ENCODE measurements at regions not wholly inside any gene's neighbourhood (a gene's known extent, or its start where the extent isn't known, plus 50 kb on each side); places are given as distances from the start of the nearest gene placed in this dataset.

DNA sequence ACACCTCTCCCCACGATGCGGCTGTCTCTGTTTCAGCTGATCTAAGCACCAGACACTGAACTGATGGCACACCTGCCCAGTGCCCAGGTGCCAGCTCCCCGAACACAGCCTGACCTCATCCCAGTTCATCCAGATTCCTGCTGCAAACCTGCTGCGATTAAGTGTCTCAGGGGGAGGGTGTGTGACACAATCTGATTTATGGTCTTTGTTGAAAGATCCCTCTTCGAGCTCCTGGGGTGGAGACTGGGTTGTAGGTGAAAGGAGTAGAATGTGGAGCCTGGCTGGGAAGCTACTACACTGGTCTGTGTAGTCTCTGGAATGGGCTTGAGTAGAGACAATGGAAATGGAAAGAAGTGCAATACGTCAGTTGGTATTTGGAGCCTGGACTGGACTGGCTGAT is 390.3 kb downstream of the SHANK2 start:
- no peak for DNase-seq

DNA sequence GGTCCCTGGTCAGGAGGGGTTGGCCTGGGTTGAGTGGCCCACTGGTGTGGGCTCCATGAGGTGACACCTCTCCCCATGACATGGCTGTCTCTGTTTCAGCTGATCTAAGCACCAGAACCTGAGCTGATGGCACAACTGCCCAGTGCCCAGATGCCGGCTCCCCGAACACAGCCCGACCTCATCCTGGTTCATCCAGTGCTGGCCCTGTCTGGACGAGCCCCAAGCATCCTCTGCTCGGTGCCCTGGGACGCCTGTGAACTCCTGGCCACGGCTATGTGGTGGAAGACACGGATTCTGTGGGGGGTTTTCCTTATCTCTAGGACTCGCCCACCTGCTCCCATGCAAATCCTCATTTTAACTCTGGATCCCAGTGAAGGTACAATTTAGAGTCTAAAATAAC is 389.2 kb downstream of the SHANK2 start:
- no peak for DNase-seq

DNA sequence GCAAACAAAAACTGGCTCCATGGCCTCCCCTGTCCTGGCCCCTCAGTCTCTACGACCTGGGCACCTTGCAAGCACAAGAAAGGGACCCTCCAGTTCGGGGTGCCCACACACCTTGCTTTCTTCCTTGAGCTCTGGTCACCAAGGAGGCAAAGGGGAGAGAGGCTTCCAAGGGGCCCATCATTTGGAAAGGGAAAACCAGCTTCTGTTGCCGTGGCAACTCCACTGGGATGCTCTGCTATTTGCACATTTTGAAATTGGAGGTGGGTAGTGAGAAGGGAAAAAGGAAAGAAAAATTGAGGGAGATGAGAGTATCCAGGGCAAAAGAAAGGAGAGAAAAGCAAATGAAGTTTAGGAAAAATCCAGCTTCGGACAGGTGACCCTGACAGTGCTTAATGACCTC is 388.4 kb downstream of the SHANK2 start:
- no peak for DNase-seq

GRCh38 chr11:70865356-70865755 is 387.0 kb downstream of the SHANK2 start:
- DNase-seq: no peak

- no peak for DNase-seq
Measured at GRCh38 chr11:70866834-70867233, 385.5 kb downstream of the SHANK2 start.

- DNase-seq: no peak
Measured at GRCh38 chr11:70867281-70868047, 384.9 kb downstream of the SHANK2 start.

DNA sequence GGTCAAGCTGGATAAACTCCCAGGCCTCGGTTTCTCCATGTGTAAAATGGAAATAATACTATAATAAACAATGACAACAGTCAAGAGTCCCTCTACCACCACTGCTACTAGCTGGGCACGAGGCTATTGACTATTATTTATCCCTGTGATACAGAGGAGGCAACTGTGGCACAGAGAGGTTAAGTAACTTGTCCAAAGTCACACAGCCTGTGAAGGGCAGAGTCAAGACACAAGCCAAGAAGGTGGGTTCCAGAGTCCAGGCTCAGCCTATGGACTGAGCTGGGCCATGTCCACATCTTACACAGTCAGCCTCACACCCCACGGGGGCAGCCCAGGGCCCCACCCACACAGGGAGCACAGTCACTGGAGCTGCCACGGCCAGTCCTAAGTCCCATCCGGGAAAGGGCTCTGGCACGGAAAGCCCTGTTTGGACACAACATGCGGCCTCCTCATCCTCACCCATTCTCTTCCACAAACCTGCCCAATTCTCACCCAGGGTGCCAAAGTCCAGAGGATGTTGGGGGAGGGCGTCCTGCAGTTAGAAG is 384.0 kb downstream of the SHANK2 start:
- no peak for DNase-seq

DNA sequence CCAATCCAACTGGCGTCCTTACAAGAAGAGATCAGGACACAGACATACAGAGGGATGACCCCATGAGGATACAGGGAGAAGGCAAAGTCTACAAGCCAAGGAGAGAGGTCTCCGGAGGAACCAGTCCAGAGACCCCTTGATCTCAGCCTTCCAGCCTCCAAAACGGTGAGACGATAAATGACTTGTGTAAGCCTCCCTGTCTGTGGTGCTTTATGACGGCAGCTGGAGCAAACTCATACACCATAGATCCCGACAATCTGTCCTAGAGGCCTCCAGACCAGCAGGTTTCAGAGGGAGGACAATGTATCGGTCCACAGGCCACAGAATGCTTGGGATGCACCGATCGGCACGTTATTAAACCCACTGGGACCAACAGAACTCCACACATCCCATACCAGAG is 383.3 kb downstream of the SHANK2 start:
- DNase-seq: no peak

- DNase-seq: no peak
Measured at GRCh38 chr11:70871881-70872280, 380.5 kb downstream of the SHANK2 start.

- DNase-seq: no peak
Measured at GRCh38 chr11:70872299-70872698, 380.1 kb downstream of the SHANK2 start.

DNA sequence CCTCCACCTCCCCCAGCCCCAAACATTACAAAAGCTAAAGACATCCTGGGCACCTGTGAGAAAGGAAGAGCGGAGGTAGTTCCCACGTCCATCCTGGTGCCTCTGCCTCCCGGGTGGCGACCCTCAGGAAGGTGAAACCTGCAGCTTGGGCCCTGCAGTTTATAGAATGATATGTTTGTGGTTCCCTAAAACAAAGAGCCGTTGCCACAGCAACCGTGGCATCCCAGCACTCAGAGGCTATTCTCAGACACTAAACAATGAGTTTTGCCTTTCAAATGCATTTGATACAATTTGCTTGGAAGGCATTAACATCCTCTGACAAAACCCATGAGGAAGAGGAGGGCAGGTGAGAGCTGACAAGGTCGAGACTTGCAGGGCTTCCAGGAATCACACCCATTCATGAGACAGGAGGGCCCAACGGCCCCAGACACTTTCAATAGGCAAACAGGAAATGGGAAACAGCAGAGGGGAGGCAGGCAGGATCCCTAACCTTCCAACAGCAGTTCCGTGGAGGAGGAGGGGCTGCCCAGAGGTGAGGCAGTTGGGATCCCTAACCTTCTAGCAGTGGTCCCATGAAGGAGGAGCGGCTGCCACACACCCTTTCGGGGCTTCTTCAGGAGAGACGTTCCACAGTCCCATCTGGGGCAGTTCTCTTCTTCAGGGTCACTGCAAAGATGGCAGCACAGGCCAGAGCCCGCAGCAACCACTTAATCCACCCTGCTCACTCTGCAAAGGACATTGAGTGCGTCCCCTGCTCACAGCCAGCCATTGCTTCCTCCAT is 379.2 kb downstream of the SHANK2 start:
- no peak for DNase-seq

GRCh38 chr11:70873736-70874412 is 378.5 kb downstream of the SHANK2 start:
- no peak for DNase-seq

GRCh38 chr11:70876685-70877084 is 375.7 kb downstream of the SHANK2 start:
- DNase-seq: no peak

- no peak for DNase-seq
Measured at GRCh38 chr11:70877151-70877550, 375.2 kb downstream of the SHANK2 start.

DNA sequence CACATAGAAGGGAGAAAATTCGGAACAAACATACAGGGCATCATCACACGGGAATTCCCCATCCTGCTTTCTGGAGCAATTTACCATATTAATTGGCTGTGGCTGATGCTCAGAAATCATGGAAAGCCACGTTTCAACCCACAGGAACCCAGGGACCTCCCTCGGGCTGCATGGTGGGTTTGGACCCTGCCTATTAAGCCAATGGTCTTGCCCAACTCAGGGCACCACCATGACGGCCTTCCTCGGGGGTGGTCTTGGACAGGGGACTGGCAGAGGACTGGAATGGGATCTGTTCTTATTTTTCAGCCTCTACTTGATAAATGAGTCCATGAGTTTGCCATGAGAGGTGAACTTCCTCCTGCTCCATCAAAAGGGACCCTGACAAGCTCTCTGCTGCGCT is 374.0 kb downstream of the SHANK2 start:
- DNase-seq: no peak

- DNase-seq: no peak
Measured at GRCh38 chr11:70879601-70880285, 372.6 kb downstream of the SHANK2 start.

GRCh38 chr11:70880416-70880815 is 372.0 kb downstream of the SHANK2 start:
- DNase-seq: no peak

DNA sequence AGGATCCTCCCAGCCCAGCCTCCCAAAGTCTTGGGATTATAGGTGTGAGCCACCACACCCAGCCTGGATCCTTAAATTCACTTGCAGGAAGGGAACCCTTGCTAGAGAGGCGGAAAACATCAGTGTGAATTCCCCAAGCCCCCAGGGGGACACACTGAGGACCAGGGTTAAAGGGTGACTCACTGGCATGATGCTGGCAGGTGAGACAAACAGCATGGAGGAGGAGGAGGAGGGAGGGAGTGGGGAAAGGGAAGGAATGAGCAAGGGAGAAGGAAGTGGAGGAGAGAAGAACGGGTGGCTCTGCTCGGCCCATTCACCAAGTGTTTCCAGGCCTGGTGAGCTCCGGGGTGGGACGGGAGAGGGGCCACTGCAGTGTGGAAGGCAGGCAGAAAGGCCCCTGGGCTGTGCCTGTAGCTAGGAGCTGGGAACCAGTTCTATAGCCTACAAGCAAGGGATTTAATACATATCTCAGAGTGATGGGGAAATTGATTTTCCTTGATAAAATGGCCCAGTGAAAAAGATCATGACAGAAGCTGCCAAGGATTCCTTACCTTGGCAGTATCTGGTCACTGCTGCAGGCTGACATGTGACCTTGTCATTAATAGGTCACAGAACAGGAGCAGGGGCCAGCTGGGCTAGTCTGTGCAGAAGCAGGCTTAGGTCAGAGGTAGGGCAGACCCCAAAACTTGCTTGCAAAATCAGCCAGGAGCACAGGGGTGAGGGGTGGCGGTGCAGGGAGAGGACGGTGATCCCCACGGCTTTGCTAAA is 370.2 kb downstream of the SHANK2 start:
- DNase-seq: no peak

DNA sequence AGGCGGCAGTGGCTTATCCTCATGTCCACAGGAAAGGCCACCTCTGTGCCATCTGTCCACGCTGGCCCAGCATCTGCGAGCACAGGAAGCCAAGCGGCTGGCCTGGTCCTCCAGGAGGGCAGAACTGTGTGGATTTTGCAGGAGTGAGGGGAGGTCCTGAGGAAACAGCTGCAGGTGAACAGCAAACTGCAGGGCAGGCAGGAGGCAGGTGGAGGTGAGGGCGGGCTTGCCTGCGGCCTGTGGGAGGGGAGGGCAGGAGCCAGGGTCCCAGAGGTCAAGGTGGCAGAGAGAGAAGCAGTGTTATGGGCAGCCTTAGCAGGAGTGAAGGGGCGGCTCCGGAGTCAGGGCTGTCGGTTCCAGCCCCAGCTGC is 369.7 kb downstream of the SHANK2 start:
- no peak for DNase-seq

GRCh38 chr11:70883323-70883940 is 368.9 kb downstream of the SHANK2 start:
- no peak for DNase-seq

- no peak for DNase-seq
Measured at GRCh38 chr11:70883973-70884623, 368.3 kb downstream of the SHANK2 start.

Measured in activated CD4-positive, alpha-beta T cell treated with anti-CD3 and anti-CD28 coated beads, Interleukin-2, amount 50 U/mL, for 16 hours (primary cell).